DMS114 treated with DMSO at 0.1 percent for 48 hours (cell line): ENCODE measurements at regions not wholly inside any gene's neighbourhood (a gene's known extent, or its start where the extent isn't known, plus 50 kb on each side); places are given as distances from the start of the nearest gene placed in this dataset.

ENCODE experiments used
- DNase-seq: peaks from one replicate; lab custom pipeline; 2025; ENCODE audit not compliant: unreplicated experiment; lab: John Stamatoyannopoulos, UW

DNA sequence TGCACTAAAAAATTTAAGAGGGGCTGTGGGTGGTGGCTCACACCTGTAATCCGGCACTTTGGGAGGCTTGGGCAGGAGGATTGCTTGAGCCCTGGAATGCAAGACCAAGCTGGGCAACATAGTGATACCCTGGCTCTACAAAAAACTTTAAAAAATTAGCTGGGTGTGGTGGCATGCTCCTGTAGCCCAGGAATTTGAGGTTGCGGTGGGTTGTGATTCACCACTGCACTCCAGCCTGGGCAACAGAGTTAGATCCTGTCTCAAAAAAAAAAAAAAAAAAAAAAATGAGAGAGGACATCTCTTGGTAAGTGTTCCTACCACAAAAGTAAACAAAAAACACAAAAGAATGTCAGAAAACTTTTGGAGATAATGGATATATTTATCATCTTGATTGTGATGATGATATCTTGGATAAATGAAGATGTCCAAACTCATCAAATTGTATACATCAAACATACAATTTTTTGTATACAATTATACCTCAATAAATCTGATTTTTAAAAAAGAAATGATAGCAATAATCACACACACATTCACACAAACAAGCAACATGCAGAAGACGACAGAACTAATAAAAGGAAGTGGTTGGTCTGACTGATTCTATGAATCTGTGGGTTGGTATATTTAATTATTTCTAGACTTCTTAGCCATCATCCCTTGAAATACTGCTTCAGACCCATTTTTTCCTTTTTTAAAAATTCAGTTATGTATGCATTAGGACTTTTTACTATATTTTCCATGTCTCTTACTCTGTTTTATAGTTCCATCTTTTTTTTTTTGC, 465.9 kb downstream of the PLA2G4A start:
- no peak for DNase-seq

DNA sequence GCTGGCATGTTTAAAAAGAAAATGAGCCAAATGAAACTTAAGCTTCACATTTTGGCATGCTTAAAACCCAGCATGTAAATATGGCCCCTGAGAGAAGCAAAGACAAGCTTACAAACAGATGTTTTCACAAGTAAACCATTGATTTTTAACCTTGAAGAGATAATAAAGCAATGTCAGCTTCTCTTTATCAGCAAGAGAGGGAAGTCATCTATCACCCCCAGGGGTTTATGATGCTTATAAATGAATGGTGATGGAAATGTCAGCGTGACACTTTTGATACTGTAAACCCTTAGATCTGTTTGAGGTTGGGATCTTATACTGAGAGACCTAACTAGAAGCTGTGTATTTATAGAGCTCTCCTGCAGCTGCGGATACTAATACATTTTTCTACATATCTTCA, 471.3 kb downstream of the PLA2G4A start:
- no peak for DNase-seq

GRCh38 chr1:187306710-187307415, 478.1 kb downstream of the PLA2G4A start:
- no peak for DNase-seq

GRCh38 chr1:187310038-187310631, 481.4 kb downstream of the PLA2G4A start:
- DNase-seq, result no peak

DNA sequence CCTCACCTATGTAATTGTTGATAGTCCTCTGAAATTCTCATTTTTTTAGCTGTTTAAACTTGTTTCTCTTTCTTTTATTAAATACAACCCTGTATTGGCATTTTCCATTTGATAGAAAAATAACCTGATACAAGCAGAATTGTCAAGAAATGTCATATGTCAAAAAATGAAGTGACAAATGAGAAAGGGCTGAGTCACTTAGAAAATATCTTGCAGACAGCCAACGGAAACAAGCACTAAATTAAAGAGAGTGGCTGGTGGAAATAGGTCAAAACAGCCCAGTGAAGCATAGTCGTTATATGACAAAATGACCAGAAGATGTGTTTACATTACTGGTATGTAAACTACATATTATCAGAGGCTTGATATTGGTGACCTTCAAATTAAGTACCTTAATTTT, 484.4 kb downstream of the PLA2G4A start:
- no peak for DNase-seq

DNA sequence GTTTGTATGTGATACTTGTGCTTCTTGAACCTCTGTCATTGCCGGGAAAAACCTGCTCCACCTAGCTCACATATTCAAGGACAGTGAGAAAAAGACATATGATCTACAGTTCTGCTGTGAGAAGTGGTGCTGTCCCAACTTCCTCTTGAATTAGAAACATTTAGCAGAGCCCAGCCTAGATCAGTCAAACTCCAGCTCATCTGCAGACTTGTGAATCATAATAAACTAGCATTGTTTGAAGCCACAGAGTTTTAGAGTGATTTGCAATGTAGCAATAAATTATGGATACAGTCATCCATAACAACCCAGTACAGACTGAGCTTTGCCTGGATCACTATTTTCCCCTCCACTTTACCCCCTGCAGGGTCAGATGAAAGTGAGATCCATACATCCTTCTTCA, 497.8 kb downstream of the PLA2G4A start:
- DNase-seq, result no peak

DNA sequence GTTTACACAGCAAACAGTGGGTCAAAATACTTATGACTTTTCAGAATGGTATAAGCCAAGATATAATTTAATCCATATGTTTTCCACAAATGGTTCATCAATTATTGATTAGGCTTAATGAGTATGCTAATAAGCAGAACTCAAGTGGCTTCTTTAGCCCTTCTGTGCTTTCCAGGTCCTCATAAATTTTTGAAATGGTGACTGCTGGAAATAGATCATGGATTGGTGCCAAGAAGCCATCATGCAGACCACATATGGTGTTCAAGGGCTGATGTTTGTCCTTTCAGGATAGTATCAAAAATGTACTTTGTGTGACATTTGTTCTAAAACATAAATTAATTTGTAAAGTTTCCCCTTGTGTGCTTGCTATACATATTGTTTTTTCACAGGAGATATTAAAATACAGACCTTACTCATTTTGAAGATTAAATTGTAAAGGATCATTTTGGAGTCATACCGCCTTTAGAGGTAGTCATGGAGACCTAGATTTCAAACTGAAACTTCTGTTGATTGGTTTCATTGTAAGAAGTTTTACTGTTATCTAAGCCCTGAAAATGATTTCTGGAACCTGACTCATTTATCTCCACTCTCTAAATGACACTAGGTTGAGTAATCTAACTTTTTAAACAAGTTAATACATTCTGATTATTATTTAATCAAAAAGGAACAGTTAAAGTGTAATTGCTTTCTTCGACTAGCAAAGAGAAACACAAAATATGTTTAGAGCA, 507.9 kb downstream of the PLA2G4A start:
- no peak for DNase-seq

GRCh38 chr1:187338762-187339412, 510.1 kb downstream of the PLA2G4A start:
- no peak for DNase-seq

DNA sequence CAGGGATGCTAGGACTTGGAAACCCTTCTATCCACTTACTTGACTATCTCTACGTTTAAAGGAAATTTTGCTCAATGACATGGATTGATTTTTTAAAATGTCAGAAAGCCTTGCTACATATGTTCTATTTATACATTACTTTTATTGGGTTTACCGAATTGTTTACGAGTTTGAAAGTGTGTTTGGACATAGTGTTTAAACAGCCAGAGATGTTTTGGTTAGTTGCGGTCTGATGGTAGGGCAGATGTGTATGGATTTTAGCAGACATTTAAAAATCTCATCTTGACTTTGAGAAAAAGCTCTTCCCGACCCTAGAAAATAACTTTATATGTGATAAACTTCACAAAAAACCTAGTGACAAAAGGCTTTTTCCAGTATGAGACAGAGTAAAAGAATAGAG, 513.7 kb downstream of the PLA2G4A start:
- no peak for DNase-seq

DNA sequence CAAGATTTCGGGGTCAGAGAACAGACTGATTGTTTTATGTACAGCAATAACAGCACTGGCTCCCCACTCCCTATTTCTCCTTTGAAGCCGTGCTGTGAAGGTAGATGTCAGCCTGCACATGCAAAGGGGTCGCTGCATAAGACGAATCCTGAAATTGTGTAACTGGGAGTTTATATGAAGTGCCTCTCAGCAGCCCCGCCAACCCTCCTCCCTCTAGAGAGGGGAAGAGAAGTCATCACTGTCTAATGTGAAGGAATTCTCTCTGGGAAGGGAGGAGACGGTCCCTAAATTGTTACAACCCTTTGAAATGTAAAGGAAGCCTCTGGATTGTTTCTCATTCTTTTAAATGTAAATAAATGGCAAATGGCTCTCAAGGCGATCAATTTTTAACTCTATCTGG, 545.3 kb downstream of the PLA2G4A start:
- no peak for DNase-seq

DNA sequence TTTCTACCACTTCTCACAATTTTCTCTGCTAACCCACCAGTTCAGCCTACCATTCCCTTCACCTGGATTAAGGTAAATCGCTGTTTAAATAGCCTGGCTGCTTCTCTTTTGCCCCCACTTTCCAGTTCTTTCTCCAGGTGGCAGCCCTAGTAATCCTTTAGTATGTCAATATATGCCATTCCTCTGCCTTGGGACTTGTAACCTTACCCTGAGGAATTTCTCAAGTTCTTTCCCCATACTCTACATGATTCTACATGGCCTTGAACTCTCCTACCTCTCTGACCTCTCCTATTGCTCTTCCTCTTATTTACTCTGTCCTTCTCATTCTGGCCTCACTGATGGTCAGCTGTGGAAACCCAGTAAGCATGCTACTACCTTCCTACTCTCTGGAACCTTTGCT, 546.0 kb downstream of the PLA2G4A start:
- no peak for DNase-seq

- DNase-seq, result no peak
Measured at GRCh38 chr1:187383366-187383765, 554.6 kb downstream of the PLA2G4A start.

DNA sequence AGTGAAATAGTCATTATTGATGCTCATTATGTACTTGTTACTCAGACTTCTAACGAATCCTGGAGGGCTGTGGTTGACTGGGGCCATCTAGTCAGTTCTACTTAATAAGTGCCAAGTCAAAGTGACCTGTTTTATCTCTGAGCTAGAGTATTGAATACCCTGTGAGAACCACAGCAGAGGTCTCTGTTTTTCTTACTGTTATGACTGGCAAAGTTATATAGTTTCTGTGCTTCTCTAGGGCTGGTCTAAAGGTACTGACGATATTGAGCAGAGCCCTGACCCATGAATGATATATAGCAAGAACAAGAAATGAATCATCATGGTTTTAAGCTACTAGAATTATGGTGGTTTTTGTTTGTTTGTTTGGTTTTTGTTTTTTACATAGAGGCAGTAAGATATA, 555.8 kb downstream of the PLA2G4A start:
- DNase-seq, result no peak

DNA sequence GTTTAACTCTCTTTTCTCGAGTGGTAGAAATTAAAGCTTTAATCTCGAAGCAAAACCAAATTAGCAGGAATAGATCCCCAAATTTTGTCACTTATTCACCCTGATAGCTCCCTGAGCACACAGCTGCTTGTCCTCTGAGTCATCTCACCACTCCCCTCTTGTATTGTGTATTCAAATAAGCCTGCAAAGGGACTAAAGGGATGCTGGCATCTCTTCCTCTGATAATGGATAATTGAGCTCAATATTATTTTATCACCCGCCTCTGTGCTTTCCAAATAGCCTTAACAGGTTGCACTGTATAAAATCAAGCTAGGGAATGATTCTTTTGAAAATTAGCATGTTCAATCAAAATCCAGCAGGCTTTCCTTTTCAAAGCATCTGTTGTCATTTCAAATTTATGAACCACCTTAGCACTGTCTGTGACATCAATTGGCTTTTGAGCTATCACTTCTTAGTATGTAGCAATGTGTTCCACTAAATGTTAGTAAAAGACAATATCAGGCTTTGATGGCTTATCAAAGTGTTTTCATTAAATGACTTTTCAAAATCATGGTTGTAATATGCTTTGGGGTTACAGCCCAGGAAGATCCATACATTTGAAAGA, 561.6 kb downstream of the PLA2G4A start:
- no peak for DNase-seq

DNA sequence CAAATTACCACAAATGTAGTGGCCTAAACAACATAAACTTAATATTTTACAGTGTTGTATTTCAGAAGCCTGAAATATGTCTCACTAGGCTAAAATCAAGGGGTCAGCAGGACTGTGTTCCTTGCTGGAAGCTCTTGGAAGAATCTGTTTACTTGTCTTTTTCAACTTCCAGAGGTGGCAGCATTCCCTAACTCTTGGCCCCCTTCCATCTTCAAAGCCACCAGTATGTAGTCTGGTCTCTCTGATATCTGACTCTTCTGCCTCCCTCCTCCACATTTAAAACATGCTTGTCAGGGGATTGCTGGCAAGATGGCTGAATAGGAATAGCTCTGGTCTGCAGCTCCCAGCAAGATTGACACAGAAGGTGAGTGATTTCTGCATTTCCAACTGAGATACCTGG, 567.5 kb downstream of the PLA2G4A start:
- DNase-seq, result no peak

DNA sequence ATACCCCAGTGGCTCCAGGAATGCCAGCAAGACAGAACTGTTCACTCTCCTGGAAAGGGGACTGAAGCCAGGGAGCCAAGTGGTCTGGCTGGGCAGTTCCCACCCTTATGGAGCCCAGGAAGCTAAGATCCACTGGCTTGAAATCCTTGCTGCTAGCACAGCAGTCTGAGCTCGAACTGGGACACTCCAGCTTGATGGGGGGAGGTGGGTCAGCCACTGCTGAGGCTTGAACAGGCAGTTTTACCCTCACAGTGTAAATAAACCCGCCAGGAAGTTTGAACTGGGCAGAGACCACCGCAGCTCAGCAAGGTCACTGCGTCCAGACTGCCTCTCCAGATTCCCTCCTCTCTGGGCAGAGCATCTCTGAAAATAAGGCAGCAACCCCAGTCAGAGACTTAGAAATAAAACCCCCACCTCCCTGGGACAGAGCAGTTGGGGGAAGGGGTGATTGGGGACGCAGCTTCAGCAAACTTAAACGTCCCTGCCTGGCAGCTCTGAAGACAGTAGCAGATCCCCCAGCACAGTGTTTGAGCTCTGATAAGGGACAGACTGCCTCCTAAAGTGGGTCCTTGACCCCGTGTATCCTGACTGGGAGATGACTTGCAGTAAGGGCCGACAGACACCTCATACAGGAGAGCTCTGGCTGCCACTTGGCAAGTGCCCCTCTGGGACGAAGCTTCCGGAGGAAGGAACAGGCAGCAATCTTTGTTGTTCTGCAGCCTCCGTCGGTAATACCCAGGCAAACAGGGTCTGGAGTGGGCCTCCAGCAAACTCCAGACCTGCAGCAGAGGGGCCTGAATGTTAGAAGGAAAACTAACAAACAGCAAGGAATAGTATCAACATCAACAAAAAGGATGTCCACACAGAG, 568.4 kb downstream of the PLA2G4A start:
- no peak for DNase-seq

DNA sequence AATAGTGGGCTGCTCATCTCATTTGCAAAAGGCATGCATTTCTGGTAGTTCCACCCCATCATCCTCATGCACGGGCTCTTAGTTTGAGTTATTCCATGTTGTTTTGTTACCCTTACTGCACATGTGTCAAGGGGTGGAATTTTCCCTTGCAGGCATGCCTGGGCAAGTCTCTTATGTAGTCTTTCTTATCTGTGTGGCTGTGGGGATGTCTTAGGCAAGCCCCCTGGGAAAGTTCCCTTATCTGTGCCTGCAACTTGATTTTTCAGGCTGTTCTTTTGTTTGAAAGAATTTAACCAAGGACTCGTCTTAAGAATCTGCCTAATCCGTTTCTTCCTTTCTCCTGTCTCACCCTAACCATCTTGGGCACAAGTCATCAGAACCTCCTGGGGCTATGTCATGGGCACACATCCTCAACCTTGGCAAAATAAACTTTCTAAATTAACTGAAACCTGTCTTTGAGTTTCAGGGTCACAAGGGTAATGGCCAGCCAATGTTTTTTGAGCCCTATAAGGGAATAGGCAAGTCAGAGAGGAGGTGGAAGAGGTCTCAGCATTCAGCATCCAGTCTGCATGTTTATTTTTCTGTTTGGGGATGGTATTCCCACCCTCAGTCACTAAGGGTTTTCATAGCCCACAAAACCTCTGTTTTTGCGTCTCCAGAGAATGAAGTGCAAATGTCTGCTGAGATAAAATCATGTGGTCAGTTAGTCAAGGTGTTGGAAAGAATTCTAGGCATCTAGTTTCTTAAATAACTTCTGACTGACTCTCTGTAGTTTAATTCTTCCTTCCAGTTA, 579.7 kb downstream of the PLA2G4A start:
- no peak for DNase-seq

GRCh38 chr1:187409341-187409740, 580.6 kb downstream of the PLA2G4A start:
- no peak for DNase-seq

DNA sequence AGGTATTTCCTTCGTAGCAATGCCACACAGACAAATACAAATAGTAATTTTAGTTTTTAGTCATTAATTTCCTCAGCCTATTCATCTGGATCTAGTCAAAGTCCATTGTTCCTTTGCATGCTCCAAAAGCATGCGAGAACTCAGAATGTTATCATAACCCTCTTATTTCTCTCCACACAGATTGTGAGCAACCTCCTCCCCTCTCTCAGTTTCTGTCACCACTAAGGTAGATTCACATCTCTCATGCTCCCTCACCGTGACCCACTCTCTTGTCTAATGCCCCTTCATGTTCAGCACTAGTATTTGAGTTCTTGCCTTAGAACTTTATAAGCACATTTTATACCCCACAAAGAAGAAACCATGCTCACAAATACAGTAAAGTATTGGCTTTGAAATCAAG, 582.4 kb downstream of the PLA2G4A start:
- DNase-seq, result no peak
